ENCODE measurements at regions not wholly inside any gene's neighbourhood (a gene's known extent, or its start where the extent isn't known, plus 50 kb on each side); places are given as distances from the start of the nearest gene placed in this dataset.

DNA sequence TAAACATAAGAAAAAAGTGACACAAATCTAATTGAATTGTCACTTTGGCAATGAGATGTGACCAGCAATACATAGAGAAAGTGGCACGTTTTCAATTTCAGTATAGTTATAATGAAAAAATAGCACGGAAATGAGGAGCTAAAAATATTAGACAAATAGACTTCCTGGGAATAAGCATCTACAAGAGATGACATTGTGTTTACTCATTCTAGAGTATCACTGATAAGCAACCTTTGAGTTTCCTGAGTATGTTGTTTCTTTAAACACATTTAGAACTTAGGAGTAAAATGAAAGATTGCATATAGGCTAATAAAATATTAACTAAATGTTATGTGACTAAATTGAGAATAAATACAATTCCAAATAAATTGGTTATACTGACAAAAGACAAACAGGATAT, 207.1 kb upstream of the SLITRK6 start:
- TF ChIP-seq, protein P1, sequence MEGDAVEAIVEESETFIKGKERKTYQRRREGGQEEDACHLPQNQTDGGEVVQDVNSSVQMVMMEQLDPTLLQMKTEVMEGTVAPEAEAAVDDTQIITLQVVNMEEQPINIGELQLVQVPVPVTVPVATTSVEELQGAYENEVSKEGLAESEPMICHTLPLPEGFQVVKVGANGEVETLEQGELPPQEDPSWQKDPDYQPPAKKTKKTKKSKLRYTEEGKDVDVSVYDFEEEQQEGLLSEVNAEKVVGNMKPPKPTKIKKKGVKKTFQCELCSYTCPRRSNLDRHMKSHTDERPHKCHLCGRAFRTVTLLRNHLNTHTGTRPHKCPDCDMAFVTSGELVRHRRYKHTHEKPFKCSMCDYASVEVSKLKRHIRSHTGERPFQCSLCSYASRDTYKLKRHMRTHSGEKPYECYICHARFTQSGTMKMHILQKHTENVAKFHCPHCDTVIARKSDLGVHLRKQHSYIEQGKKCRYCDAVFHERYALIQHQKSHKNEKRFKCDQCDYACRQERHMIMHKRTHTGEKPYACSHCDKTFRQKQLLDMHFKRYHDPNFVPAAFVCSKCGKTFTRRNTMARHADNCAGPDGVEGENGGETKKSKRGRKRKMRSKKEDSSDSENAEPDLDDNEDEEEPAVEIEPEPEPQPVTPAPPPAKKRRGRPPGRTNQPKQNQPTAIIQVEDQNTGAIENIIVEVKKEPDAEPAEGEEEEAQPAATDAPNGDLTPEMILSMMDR (conservative IDR thresholded peaks at IDR 0.05; ENCODE audit: low read length) = no peak
- TF ChIP-seq EZH2phosphoT487 (IDR thresholded peaks at IDR 0.05; ENCODE audit: borderline replicate concordance, low read depth, low read length) = no peak

Data from OCI-LY7 (cell line).